ENCODE measurements at regions not wholly inside any gene's neighbourhood (a gene's known extent, or its start where the extent isn't known, plus 50 kb on each side); places are given as distances from the start of the nearest gene placed in this dataset.

- Histone ChIP-seq H3K79me2 (ENCODE audit: control insufficient read depth, insufficient read depth, low read length) (no peaks in the 10 kb centered on the region), H3K27me3 (ENCODE audit: control insufficient read depth, extremely low read depth, insufficient read depth, low read length) (no peaks in the 10 kb centered on the region), H3K4me2 (ENCODE audit: control insufficient read depth, extremely low read depth, insufficient read depth, low read depth, low read length) (no peak overlapping the region), H3K4me1 (ENCODE audit: control insufficient read depth, extremely low read depth, insufficient read depth, low read length) (peaks cover 22% of the 10 kb centered on the region), H3K9me3 (ENCODE audit: control insufficient read depth, low read depth, low read length) (no peaks in the 10 kb centered on the region), H3K27ac (ENCODE audit: control insufficient read depth, insufficient read depth, low read length) (no peak overlapping the region), H3K9me1 (ENCODE audit: control insufficient read depth, extremely low read depth, insufficient read depth, low read length) (no peaks in the 10 kb centered on the region), H2AFZ (ENCODE audit: control insufficient read depth, low read length) (no peak overlapping the region), H3K4me3 (ENCODE audit: control insufficient read depth in 2 of 3, extremely low read depth in 1 of 3, insufficient read depth in 2 of 3, low read depth in 1 of 3, low read length in 3 of 3) (no peak overlapping the region), H3K9ac (ENCODE audit: control insufficient read depth, extremely low read depth, insufficient read depth, low read length) (no peak overlapping the region), H4K20me1 (ENCODE audit: control insufficient read depth, extremely low read depth, insufficient read depth, low read length) (no peaks in the 10 kb centered on the region), H3K36me3 (ENCODE audit: control insufficient read depth in 2 of 2, extremely low read depth in 1 of 2, insufficient read depth in 2 of 2, low read length in 2 of 2) (no peaks in the 10 kb centered on the region)
- TF ChIP-seq EZH2 (IDR thresholded peaks at IDR 0.05; ENCODE audit: low read length) (no peak), CTCF (optimal IDR thresholded peaks at IDR 0.05 in 1 of 3, IDR thresholded peaks at IDR 0.05 in 1 of 3, conservative IDR thresholded peaks at IDR 0.05 in 1 of 3; ENCODE audit: extremely low read depth in 1 of 3, insufficient read depth in 2 of 3, low read length in 3 of 3) (no peak)
- DNase-seq (ENCODE audit: low read depth, low spot score) (no peak), FAIRE-seq (no peak)
- dilution Hi-C loops (cut with MboI; ENCODE audit: extremely low pct_ligation_motif_present, low sequenced_read_pairs): no loop called here
These were observed 298.7 kb downstream of the RND3 start for GRCh38 chr2:150188800-150189199.

GRCh38 chr2:150188177-150188576, 299.3 kb downstream of the RND3 start:
- Histone ChIP-seq H3K9me1 (ENCODE audit: control insufficient read depth, extremely low read depth, insufficient read depth, low read length) (no peaks in the 10 kb centered on the region), H3K4me2 (ENCODE audit: control insufficient read depth, extremely low read depth, insufficient read depth, low read depth, low read length) (peak overlapping the region; percentile 8), H3K9ac (ENCODE audit: control insufficient read depth, extremely low read depth, insufficient read depth, low read length) (no peak overlapping the region), H3K27ac (ENCODE audit: control insufficient read depth, insufficient read depth, low read length) (no peak overlapping the region), H3K4me3 (ENCODE audit: control insufficient read depth in 2 of 3, extremely low read depth in 1 of 3, insufficient read depth in 2 of 3, low read depth in 1 of 3, low read length in 3 of 3) (no peak overlapping the region), H2AFZ (ENCODE audit: control insufficient read depth, low read length) (peak overlapping the region; percentile 47), H3K9me3 (ENCODE audit: control insufficient read depth, low read depth, low read length) (no peaks in the 10 kb centered on the region), H3K4me1 (ENCODE audit: control insufficient read depth, extremely low read depth, insufficient read depth, low read length) (peaks cover 22% of the 10 kb centered on the region), H3K79me2 (ENCODE audit: control insufficient read depth, insufficient read depth, low read length) (no peaks in the 10 kb centered on the region), H3K27me3 (ENCODE audit: control insufficient read depth, extremely low read depth, insufficient read depth, low read length) (no peaks in the 10 kb centered on the region), H3K36me3 (ENCODE audit: control insufficient read depth in 2 of 2, extremely low read depth in 1 of 2, insufficient read depth in 2 of 2, low read length in 2 of 2) (no peaks in the 10 kb centered on the region), H4K20me1 (ENCODE audit: control insufficient read depth, extremely low read depth, insufficient read depth, low read length) (no peaks in the 10 kb centered on the region)
- dilution Hi-C loops (cut with MboI; ENCODE audit: extremely low pct_ligation_motif_present, low sequenced_read_pairs): no loop called here
- no peak for DNase-seq (ENCODE audit: low read depth, low spot score)
- TF ChIP-seq CTCF (optimal IDR thresholded peaks at IDR 0.05 in 1 of 3, IDR thresholded peaks at IDR 0.05 in 1 of 3, conservative IDR thresholded peaks at IDR 0.05 in 1 of 3; ENCODE audit: extremely low read depth in 1 of 3, insufficient read depth in 2 of 3, low read length in 3 of 3) (no peak), EZH2 (IDR thresholded peaks at IDR 0.05; ENCODE audit: low read length) (no peak)
- FAIRE-seq: no peak

All from keratinocyte (primary cell).